Activated naive CD4-positive, alpha-beta T cell treated with anti-CD3 and anti-CD28 coated beads, Interleukin-2, amount 50 U/mL, for 72 hours (primary cell): ENCODE measurements at regions not wholly inside any gene's neighbourhood (a gene's known extent, or its start where the extent isn't known, plus 50 kb on each side); places are given as distances from the start of the nearest gene placed in this dataset.
"Not testable (repeated sequence)": the region's sequence is repeated elsewhere in the genome, so short reads cannot be mapped to it uniquely, and the experiment has no call there.

Experiments
- ATAC-seq, 2 donors: fragments of 150-1000 bp; cut with Tn5 transposase; 2 replicates each; pipeline ENCODE4 v1.10.0; 2021; ENCODE audit warnings: mild to moderate bottlenecking in 2 of 2, moderate library complexity in 2 of 2
- DNase-seq, 2 donors: peaks; one replicate each; pipeline ENCODE4 v3.0.0; 2021 to 2022; ENCODE audit warnings: low spot score in 2 of 2
- H3K27ac Mint-ChIP-seq, 2 donors: one replicate each; pipeline ENCODE4 v1.8.0; 2022; ENCODE audit warnings: mild to moderate bottlenecking in 2 of 2, mixed read lengths in 2 of 2
- H3K36me3 Mint-ChIP-seq, 2 donors: one replicate each; pipeline ENCODE4 v1.8.0; 2022; ENCODE audit warnings: mixed read lengths in 2 of 2
- H3K9me3 Mint-ChIP-seq, 2 donors: one replicate each; pipeline ENCODE4 v1.8.0; 2022; ENCODE audit warnings: mixed read lengths in 2 of 2

- ATAC-seq (no peak), DNase-seq (no peak)
- Mint-ChIP-seq H3K36me3 (peaks cover 0 to 4% of the 10 kb centered on the region in 2 donors), H3K27ac (no peak overlapping the region), H3K9me3 (peaks cover 15 to 16% of the 10 kb centered on the region in 2 donors)
Observed at GRCh38 chr4:66439508-66439907, 769.2 kb upstream of the EPHA5 start.

- Mint-ChIP-seq H3K9me3 (peaks cover 14 to 18% of the 10 kb centered on the region in 2 donors), H3K27ac (no peak overlapping the region), H3K36me3 (peaks cover 0 to 8% of the 10 kb centered on the region in 2 donors)
- DNase-seq (no peak), ATAC-seq (no peak)
Observed at GRCh38 chr4:66433706-66434105, 763.4 kb upstream of the EPHA5 start.

GRCh38 chr4:66430856-66431255 lies 760.6 kb upstream of the EPHA5 start:
- no peak for DNase-seq
- Mint-ChIP-seq H3K27ac (no peak overlapping the region), H3K9me3 (peaks cover 6 to 13% of the 10 kb centered on the region in 2 donors), H3K36me3 (peaks cover 0 to 8% of the 10 kb centered on the region in 2 donors)
- no peak for ATAC-seq

GRCh38 chr4:66429276-66429675 lies 759.0 kb upstream of the EPHA5 start:
- H3K27ac Mint-ChIP-seq = no peak overlapping the region
- H3K36me3 Mint-ChIP-seq = peaks cover 0 to 2% of the 10 kb centered on the region in 2 donors
- H3K9me3 Mint-ChIP-seq = peaks cover 8 to 17% of the 10 kb centered on the region in 2 donors
- no peak for DNase-seq
- no peak for ATAC-seq

GRCh38 chr4:66416425-66416824 lies 746.1 kb upstream of the EPHA5 start:
- no peak overlapping the region for H3K27ac Mint-ChIP-seq
- ATAC-seq (no peak), DNase-seq (no peak)
- H3K36me3 Mint-ChIP-seq = no peaks in the 10 kb centered on the region
- H3K9me3 Mint-ChIP-seq = peaks cover 19 to 28% of the 10 kb centered on the region in 2 donors

GRCh38 chr4:66404141-66404540 lies 733.9 kb upstream of the EPHA5 start:
- H3K36me3 Mint-ChIP-seq = no peaks in the 10 kb centered on the region
- H3K9me3 Mint-ChIP-seq = peaks cover 4 to 10% of the 10 kb centered on the region in 2 donors
- no peak overlapping the region for H3K27ac Mint-ChIP-seq
- ATAC-seq (no peak), DNase-seq (no peak)

GRCh38 chr4:66376921-66377320 lies 706.6 kb upstream of the EPHA5 start:
- Mint-ChIP-seq H3K27ac (no peak overlapping the region), H3K9me3 (peaks cover 5 to 7% of the 10 kb centered on the region in 2 donors), H3K36me3 (no peaks in the 10 kb centered on the region)
- DNase-seq (no peak), ATAC-seq (no peak)

- Mint-ChIP-seq H3K9me3 (peaks cover 5 to 7% of the 10 kb centered on the region in 2 donors), H3K27ac (no peak overlapping the region), H3K36me3 (no peaks in the 10 kb centered on the region)
- ATAC-seq (no peak), DNase-seq (no peak)
Observed at GRCh38 chr4:66376396-66376795, 706.1 kb upstream of the EPHA5 start.

- Mint-ChIP-seq H3K9me3 (peaks cover 0 to 17% of the 10 kb centered on the region in 2 donors), H3K36me3 (no peaks in the 10 kb centered on the region), H3K27ac (no peak overlapping the region)
- no peak for DNase-seq
- ATAC-seq = no peak
Observed at GRCh38 chr4:66373268-66373667, 703.0 kb upstream of the EPHA5 start.

GRCh38 chr4:66372706-66373105 lies 702.4 kb upstream of the EPHA5 start:
- Mint-ChIP-seq H3K36me3 (no peaks in the 10 kb centered on the region), H3K27ac (no peak overlapping the region), H3K9me3 (peaks cover 0 to 17% of the 10 kb centered on the region in 2 donors)
- ATAC-seq (no peak), DNase-seq (no peak)

- Mint-ChIP-seq H3K27ac (no peak overlapping the region), H3K36me3 (no peaks in the 10 kb centered on the region), H3K9me3 (peaks cover 0 to 24% of the 10 kb centered on the region in 2 donors)
- ATAC-seq (no peak), DNase-seq (no peak)
Observed at GRCh38 chr4:66367043-66367660, 696.9 kb upstream of the EPHA5 start.

GRCh38 chr4:66360395-66360794 lies 690.1 kb upstream of the EPHA5 start:
- not testable (repeated sequence) for H3K27ac Mint-ChIP-seq, H3K9me3 Mint-ChIP-seq, H3K36me3 Mint-ChIP-seq, ATAC-seq, DNase-seq

- no peak for DNase-seq
- Mint-ChIP-seq H3K27ac (no peak overlapping the region), H3K36me3 (no peaks in the 10 kb centered on the region), H3K9me3 (peaks cover 16 to 24% of the 10 kb centered on the region in 2 donors)
- ATAC-seq = no peak
Observed at GRCh38 chr4:66357316-66357715, 687.0 kb upstream of the EPHA5 start.

GRCh38 chr4:66355328-66355727 lies 685.0 kb upstream of the EPHA5 start:
- H3K9me3 Mint-ChIP-seq = peaks cover 16 to 24% of the 10 kb centered on the region in 2 donors
- H3K36me3 Mint-ChIP-seq = no peaks in the 10 kb centered on the region
- ATAC-seq (no peak), DNase-seq (no peak)
- no peak overlapping the region for H3K27ac Mint-ChIP-seq

GRCh38 chr4:66351761-66352160 lies 681.5 kb upstream of the EPHA5 start:
- Mint-ChIP-seq H3K9me3 (peaks cover 26 to 33% of the 10 kb centered on the region in 2 donors), H3K27ac (no peak overlapping the region)
- no peak for DNase-seq

GRCh38 chr4:66340286-66340893 lies 670.1 kb upstream of the EPHA5 start:
- Mint-ChIP-seq H3K36me3 (no peaks in the 10 kb centered on the region), H3K27ac (no peak overlapping the region), H3K9me3 (peaks cover 6 to 12% of the 10 kb centered on the region in 2 donors)
- DNase-seq = no peak
- ATAC-seq = no peak

More at GRCh38 chr4:66351761-66352160, 681.5 kb upstream of the EPHA5 start:
- ATAC-seq = no peak
- H3K36me3 Mint-ChIP-seq = no peaks in the 10 kb centered on the region

- Mint-ChIP-seq H3K27ac (no peak overlapping the region), H3K9me3 (peaks cover 8 to 18% of the 10 kb centered on the region in 2 donors), H3K36me3 (no peaks in the 10 kb centered on the region)
- ATAC-seq (no peak), DNase-seq (no peak)
Observed at GRCh38 chr4:66339007-66339406, 668.7 kb upstream of the EPHA5 start.

- Mint-ChIP-seq H3K36me3 (no peaks in the 10 kb centered on the region), H3K27ac (no peak overlapping the region), H3K9me3 (peaks cover 7 to 10% of the 10 kb centered on the region in 2 donors)
- ATAC-seq (no peak), DNase-seq (no peak)
Observed at GRCh38 chr4:66331761-66332160, 661.5 kb upstream of the EPHA5 start.
